Neural cell (in vitro differentiated cells): ENCODE measurements at regions not wholly inside any gene's neighbourhood (a gene's known extent, or its start where the extent isn't known, plus 50 kb on each side); places are given as distances from the start of the nearest gene placed in this dataset.

Source experiments
- CTCF ChIP-seq: fragments of 450-650 bp; IDR thresholded peaks from 2 replicates; pipeline ENCODE4 v1.5.1; 2014; ENCODE audit warnings: antibody characterized with exemption, mild to moderate bottlenecking, moderate library complexity; ENCODE audit not compliant: poor library complexity, severe bottlenecking
- EP300 ChIP-seq: fragments of 450-650 bp; conservative IDR thresholded peaks from 2 replicates; pipeline ENCODE4 v1.6.1; 2014; ENCODE audit warnings: antibody characterized with exemption, mild to moderate bottlenecking, moderate library complexity; ENCODE audit not compliant: poor library complexity, severe bottlenecking
- EZH2 ChIP-seq: fragments of 200-600, 300-800 bp; shearing (Covaris generic), sonication (generic); IDR thresholded peaks from 2 replicates; pipeline ENCODE4 v1.6.1; 2014; ENCODE audit warnings: antibody characterized with exemption, low read length, borderline replicate concordance, mild to moderate bottlenecking; ENCODE audit not compliant: insufficient read depth, poor library complexity, severe bottlenecking
- TAF1 ChIP-seq: IDR thresholded peaks from 2 replicates; pipeline ENCODE4 v1.6.1; 2012; ENCODE audit warnings: low read depth

- TF ChIP-seq CTCF = no peak
- no peak for TF ChIP-seq EZH2
- TF ChIP-seq TAF1 = no peak
- no peak for TF ChIP-seq EP300
Measured at GRCh38 chr10:106515206-106515790, 649.2 kb downstream of the SORCS1 start.
